ENCODE measurements at regions not wholly inside any gene's neighbourhood (a gene's known extent, or its start where the extent isn't known, plus 50 kb on each side); places are given as distances from the start of the nearest gene placed in this dataset.
"Not testable (repeated sequence)": the region's sequence is repeated elsewhere in the genome, so short reads cannot be mapped to it uniquely, and the experiment has no call there.

DNA sequence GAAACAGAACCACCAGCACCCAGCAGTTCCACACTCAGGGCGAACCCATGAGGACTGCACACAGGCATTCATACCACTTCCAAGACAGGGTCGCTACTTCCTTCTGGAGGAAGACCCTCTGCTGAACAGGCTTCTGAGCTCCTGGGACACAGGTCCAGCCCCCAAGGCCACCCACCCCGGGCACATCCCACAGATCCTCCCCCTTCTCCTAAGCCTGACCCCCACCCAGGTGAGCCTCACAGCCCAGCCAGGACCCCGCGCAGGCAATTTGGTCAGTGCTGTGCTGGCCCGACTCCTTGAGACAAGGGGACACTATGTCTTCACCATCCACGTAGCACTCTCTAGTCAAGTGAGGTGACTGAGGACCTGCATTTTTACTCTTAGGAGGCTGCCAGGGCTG, 5382.7 kb upstream of the TPTE start:
- not testable (repeated sequence) for DNase-seq

DNA sequence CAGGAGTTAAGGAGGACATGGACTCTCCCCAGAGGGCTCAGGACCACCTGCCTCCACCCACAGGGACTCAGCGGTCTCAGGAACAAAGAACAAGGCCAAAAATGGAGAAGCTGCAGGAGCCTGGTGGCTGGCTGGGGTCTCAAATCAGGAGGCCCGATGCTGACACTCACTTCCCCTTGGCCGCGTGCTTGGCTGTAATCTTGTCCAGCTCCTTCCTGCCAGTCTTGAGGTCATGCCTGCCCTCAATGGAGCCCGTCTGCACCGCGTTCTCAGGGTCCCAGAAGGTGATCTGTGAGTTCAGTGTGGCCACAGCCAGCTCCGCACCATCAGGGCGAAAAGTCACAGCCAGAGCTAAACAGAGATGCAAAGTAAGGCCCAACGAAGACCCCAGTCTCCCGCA, 5381.9 kb upstream of the TPTE start:
- not testable (repeated sequence) for DNase-seq

- not testable (repeated sequence) for DNase-seq
These were observed 5378.4 kb upstream of the TPTE start for GRCh38 chr21:5143011-5143410.

- DNase-seq, result not testable (repeated sequence)
These were observed 5376.7 kb upstream of the TPTE start for GRCh38 chr21:5144731-5145130.

- not testable (repeated sequence) for DNase-seq
These were observed 5373.7 kb upstream of the TPTE start for GRCh38 chr21:5147685-5148084.

DNA sequence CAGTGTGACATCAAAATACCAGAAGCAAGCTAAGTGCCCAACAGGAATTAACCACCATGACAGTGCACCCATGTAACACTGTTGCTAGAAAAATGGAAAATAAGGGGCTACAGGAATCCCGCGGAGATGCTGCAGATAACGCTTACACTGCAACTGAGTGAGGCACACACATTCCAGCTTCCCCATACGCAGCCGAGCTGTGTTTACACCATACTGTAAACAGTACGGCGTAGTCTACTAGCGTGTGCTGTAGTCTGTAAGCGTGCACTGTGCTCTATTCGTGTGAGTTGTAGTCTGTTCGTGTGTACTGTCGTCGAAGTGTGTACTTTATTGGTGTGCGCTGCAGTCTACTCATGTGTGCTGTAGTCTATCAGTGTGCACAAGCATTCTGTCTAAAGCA, 5372.2 kb upstream of the TPTE start:
- DNase-seq, result not testable (repeated sequence)

DNA sequence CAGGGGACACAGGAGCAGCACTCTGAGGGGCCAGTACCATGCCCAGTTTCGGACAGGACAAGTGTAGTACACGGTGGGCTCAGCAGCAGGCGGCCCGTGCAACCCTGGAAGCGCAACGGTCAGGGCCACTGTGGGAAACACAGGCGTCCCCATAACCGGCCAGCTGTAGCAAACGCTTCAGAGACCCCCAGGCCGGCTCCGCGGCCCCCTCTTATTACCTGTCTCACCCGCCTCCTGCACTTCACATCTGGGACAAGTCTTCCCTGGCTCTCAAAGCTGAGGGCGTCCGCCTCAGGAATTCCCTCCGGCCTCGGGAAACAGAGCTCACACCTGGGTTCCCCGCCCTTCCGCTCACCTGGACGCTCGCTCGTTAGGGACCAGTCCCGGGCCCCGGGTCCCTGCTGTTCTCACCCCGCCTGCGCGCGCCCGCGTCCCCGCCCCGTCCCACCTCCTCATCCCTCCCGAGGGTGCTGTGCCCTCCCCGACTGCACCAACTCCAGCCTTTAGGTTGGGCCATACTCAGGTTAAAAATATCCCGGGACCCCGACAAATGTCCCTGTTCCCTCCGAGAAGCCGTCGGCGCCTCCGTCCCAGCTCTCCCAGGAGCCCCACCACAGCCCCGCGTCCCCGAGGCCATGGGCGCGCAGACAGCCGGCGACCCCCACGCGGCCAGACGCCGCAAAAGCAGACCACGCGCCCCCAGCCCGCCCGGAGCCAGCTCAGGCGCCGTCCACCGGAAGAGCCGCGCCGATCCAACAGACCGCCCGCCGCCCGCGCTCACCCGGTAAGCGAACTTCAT, 5367.3 kb upstream of the TPTE start:
- DNase-seq, result not testable (repeated sequence)

DNA sequence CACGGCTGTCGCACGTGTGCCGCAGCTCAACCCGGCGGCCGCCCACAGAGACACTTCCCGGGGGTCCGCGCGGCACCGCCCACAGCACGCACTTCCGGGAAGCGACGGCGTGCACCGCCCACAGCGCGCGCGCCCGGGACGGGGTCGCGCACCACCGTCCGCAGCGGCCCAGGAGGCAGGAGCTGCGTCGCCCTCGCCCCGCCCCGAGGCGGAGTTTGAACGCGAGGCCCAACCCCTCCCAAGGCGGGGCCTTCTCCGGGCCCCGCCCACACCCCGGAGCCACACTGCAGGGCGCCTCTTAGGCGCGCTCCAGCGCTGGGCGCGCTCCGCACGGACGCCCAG, 5366.8 kb upstream of the TPTE start:
- peak; percentile 70 for DNase-seq

- DNase-seq, result not testable (repeated sequence)
These were observed 5358.4 kb upstream of the TPTE start for GRCh38 chr21:5162693-5163574.

DNA sequence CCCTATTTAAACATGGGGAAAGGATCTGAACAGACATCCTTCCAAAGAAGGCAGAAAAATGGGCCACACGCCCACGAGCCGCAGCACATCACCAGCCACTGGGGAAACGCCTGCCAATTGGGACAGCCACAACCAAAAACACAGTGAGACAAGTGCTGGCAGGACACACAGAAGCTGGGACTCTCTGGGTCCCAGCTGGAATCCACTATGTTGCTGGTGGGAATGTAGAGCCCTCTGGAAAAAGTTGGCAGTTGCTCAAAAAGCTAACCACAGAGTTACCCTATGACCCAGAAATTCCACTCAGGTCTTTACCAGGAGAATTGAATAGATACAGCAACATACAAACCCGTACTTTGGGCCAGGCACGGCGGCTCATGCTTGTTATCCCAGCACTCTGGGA, 5355.6 kb upstream of the TPTE start:
- DNase-seq, result not testable (repeated sequence)

Measured in hematopoietic multipotent progenitor cell treated with erythropoietin and hydrocortisone succinate and interleukin-3 and kit ligand, for 8 days (in vitro differentiated cells).